GM19351 (cell line): ENCODE measurements at regions not wholly inside any gene's neighbourhood (a gene's known extent, or its start where the extent isn't known, plus 50 kb on each side); places are given as distances from the start of the nearest gene placed in this dataset.
"Not testable (repeated sequence)": the region's sequence is repeated elsewhere in the genome, so short reads cannot be mapped to it uniquely, and the experiment has no call there.

Experiments
- ATAC-seq: cut with Tn5 transposase; IDR thresholded peaks from one replicate; pipeline ENCODE4 v1.9.1; 2021; ENCODE audit warnings: mild to moderate bottlenecking, moderate library complexity; ENCODE audit not compliant: unreplicated experiment

GRCh38 chr7:142637240-142637639 lies 112.0 kb upstream of the PRSS1 start:
- ATAC-seq, result no peak

- ATAC-seq, result no peak
These were observed 112.5 kb upstream of the PRSS1 start for GRCh38 chr7:142636751-142637150.

- not testable (repeated sequence) for ATAC-seq
These were observed 113.2 kb upstream of the PRSS1 start for GRCh38 chr7:142636107-142636506.

GRCh38 chr7:142632271-142633134 lies 116.8 kb upstream of the PRSS1 start:
- peak; percentile 96 for ATAC-seq

- ATAC-seq, result no peak
These were observed 119.5 kb upstream of the PRSS1 start for GRCh38 chr7:142629588-142630260.

- ATAC-seq, result no peak
These were observed 120.3 kb upstream of the PRSS1 start for GRCh38 chr7:142628945-142629344.

- ATAC-seq, result not testable (repeated sequence)
These were observed 122.0 kb upstream of the PRSS1 start for GRCh38 chr7:142627223-142627622.

- ATAC-seq, result peak; percentile 97
These were observed 122.7 kb upstream of the PRSS1 start for GRCh38 chr7:142626420-142627035.

GRCh38 chr7:142625216-142625615 lies 124.1 kb upstream of the PRSS1 start:
- not testable (repeated sequence) for ATAC-seq

GRCh38 chr7:142620402-142620801 lies 128.9 kb upstream of the PRSS1 start:
- ATAC-seq, result no peak

GRCh38 chr7:142618655-142619351 lies 130.5 kb upstream of the PRSS1 start:
- no peak for ATAC-seq

GRCh38 chr7:142616842-142617241 lies 132.4 kb upstream of the PRSS1 start:
- ATAC-seq, result no peak

GRCh38 chr7:142616121-142616643 lies 133.1 kb upstream of the PRSS1 start:
- ATAC-seq, result no peak

- ATAC-seq, result no peak
These were observed 133.8 kb upstream of the PRSS1 start for GRCh38 chr7:142615508-142615907.

- no peak for ATAC-seq
These were observed 135.2 kb upstream of the PRSS1 start for GRCh38 chr7:142614116-142614515.

GRCh38 chr7:142612237-142612881 lies 136.9 kb upstream of the PRSS1 start:
- no peak for ATAC-seq

- no peak for ATAC-seq
These were observed 137.6 kb upstream of the PRSS1 start for GRCh38 chr7:142611566-142612236.

GRCh38 chr7:142608630-142609428 lies 140.4 kb upstream of the PRSS1 start:
- ATAC-seq, result no peak

- no peak for ATAC-seq
These were observed 141.9 kb upstream of the PRSS1 start for GRCh38 chr7:142607351-142607750.
